SH-SY5Y (cell line): ENCODE measurements at regions not wholly inside any gene's neighbourhood (a gene's known extent, or its start where the extent isn't known, plus 50 kb on each side); places are given as distances from the start of the nearest gene placed in this dataset.

Source experiments
- GATA2 ChIP-seq: IDR thresholded peaks from 2 replicates; pipeline ENCODE4 v1.6.1; 2011; ENCODE audit warnings: mild to moderate bottlenecking, low read depth, low read length
- GATA3 ChIP-seq: IDR thresholded peaks from 2 replicates; pipeline ENCODE4 v1.6.1; 2011; ENCODE audit warnings: low read depth, mild to moderate bottlenecking, low read length, moderate library complexity

DNA sequence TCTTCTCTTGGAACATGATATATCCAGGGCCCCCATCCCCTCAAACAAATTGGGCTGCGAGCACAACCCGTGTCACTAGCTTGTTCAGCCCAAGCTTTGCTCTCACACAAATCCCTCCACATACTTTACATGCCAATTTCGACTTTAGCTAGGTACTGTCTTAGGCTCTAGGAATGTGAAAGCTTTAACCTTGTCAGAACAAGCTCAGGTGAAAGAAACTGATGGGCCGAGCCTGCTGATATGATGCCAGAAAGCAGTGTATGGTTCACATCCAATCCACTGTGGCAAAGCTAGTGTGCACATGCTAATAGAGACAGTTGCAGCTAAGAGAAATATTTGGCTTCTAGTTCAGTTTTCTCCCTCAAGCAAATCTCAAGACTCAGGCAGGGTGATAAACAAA lies 79.5 kb downstream of the TNFSF18 start:
- TF ChIP-seq GATA3 (no peak), GATA2 (no peak)
